GM19463 (cell line): ENCODE measurements at regions not wholly inside any gene's neighbourhood (a gene's known extent, or its start where the extent isn't known, plus 50 kb on each side); places are given as distances from the start of the nearest gene placed in this dataset.

ENCODE experiments used
- ATAC-seq: cut with Tn5 transposase; IDR thresholded peaks from one replicate; pipeline ENCODE4 v1.9.1; 2021; ENCODE audit warnings: mild to moderate bottlenecking, moderate library complexity; ENCODE audit not compliant: unreplicated experiment

- no peak for ATAC-seq
Measured at GRCh38 chr2:144217853-144218633, 301.9 kb downstream of the ZEB2 start.

GRCh38 chr2:144215701-144216675 is 303.9 kb downstream of the ZEB2 start:
- peak; percentile 38 for ATAC-seq

GRCh38 chr2:144215207-144215606 is 304.7 kb downstream of the ZEB2 start:
- no peak for ATAC-seq

GRCh38 chr2:144213797-144214196 is 306.1 kb downstream of the ZEB2 start:
- peak; percentile 97 for ATAC-seq

GRCh38 chr2:144211826-144212225 is 308.1 kb downstream of the ZEB2 start:
- ATAC-seq = no peak

- ATAC-seq = no peak
Measured at GRCh38 chr2:144211065-144211464, 308.9 kb downstream of the ZEB2 start.

- ATAC-seq = no peak
Measured at GRCh38 chr2:144210076-144210475, 309.8 kb downstream of the ZEB2 start.

- no peak for ATAC-seq
Measured at GRCh38 chr2:144208924-144209323, 311.0 kb downstream of the ZEB2 start.

- no peak for ATAC-seq
Measured at GRCh38 chr2:144206019-144206418, 313.9 kb downstream of the ZEB2 start.

- ATAC-seq = no peak
Measured at GRCh38 chr2:144201868-144202468, 318.0 kb downstream of the ZEB2 start.

GRCh38 chr2:144201126-144201525 is 318.8 kb downstream of the ZEB2 start:
- ATAC-seq = no peak

GRCh38 chr2:144198116-144198515 is 321.8 kb downstream of the ZEB2 start:
- no peak for ATAC-seq

- ATAC-seq = no peak
Measured at GRCh38 chr2:144194326-144195071, 325.4 kb downstream of the ZEB2 start.

- no peak for ATAC-seq
Measured at GRCh38 chr2:144190908-144191605, 328.9 kb downstream of the ZEB2 start.

GRCh38 chr2:144183727-144184126 is 336.2 kb downstream of the ZEB2 start:
- ATAC-seq = peak; percentile 100

- no peak for ATAC-seq
Measured at GRCh38 chr2:144181001-144181400, 338.9 kb downstream of the ZEB2 start.

GRCh38 chr2:144180131-144180530 is 339.8 kb downstream of the ZEB2 start:
- ATAC-seq = no peak

GRCh38 chr2:144170179-144170578 is 349.7 kb downstream of the ZEB2 start:
- no peak for ATAC-seq

- no peak for ATAC-seq
Measured at GRCh38 chr2:144166743-144167142, 353.2 kb downstream of the ZEB2 start.

- ATAC-seq = no peak
Measured at GRCh38 chr2:144165599-144166250, 354.2 kb downstream of the ZEB2 start.
